ENCODE measurements at regions not wholly inside any gene's neighbourhood (a gene's known extent, or its start where the extent isn't known, plus 50 kb on each side); places are given as distances from the start of the nearest gene placed in this dataset.
"Not testable (repeated sequence)": the region's sequence is repeated elsewhere in the genome, so short reads cannot be mapped to it uniquely, and the experiment has no call there.

DNA sequence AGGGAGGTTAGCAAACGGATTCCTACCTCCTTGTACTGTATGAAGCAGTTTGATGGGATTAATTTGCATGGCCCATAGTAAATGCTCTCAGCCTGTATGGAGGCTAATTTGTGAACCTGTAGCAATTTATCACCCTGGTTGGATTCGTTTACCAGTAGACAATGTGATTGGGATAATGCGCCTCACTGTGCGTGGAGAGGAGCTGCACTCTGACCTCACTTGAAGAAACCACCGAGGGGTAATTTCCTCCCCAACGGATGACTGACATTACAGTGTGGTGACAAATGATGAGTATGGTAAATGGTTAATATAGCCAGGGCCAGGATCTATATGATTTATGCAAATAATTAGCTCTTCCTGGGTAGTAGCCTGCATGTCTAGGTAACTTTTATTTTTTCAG, 479.1 kb upstream of the RBFOX1 start:
- DNase-seq (ENCODE audit: low read depth), result no peak

DNA sequence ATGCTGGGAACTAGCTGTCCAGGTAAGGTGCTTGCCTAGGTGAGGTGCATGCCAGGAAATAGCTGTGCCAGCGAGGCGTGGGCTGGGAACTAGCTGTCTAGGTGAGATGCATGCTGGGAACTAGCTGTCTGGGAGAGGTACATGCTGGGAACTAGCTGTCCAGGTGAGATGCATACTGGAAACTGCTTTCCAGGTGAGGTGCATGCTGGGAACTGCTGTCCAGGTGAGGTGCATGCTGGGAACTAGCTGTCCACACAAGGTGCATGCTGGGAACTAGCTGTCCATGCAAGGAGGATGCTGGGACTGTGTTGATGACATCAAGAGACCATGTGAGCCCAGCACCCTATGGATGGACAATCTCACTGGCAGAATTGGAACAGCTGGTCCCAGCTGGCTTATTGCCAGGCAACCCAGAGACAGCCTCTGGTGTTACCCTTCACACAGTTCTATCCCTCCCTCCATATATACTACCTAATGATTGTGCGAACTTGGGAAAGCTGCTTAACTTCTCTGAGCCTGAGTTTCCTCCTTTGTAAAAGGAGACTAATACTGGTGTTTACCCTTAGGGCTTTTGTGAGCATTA, 479.9 kb upstream of the RBFOX1 start:
- no peak for DNase-seq (ENCODE audit: low read depth)

DNA sequence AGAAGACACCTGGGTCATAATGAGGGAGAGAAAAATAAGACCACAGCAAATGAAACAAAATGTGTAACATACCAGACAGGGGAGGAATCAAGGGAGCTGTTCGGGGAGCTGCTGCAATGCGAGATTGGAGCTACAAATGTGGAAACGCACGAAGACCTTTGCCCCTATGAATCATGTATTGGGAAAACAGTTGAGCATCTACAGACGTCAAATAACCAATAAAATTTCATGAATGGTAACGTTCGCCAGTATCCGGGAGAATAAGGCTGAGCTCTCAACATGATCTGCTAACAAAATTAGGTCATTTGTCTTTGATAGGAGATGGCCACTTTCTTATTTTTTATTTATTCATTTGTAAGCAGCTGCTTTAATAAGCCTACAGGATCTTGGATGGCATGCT, 486.2 kb upstream of the RBFOX1 start:
- DNase-seq (ENCODE audit: low read depth), result no peak

DNA sequence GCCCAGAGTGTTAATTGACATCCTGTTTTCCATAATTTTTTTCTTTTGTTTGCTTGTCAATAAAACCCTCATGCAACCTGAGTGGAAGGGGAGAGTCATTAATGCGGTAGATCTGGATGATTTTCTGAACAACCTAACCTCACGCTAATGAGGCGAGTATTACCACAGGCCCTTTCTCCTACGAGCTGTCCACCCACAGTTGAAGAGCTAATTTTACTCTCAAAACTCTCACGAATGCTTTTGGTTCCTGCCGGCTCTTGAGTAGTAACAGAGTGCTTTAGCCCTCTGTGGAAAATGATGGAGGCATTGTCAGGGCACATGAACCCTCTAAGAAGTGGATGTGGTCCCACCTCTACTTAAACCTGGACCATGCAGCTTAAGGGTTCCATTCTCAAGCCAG, 491.3 kb upstream of the RBFOX1 start:
- no peak for DNase-seq (ENCODE audit: low read depth)

DNA sequence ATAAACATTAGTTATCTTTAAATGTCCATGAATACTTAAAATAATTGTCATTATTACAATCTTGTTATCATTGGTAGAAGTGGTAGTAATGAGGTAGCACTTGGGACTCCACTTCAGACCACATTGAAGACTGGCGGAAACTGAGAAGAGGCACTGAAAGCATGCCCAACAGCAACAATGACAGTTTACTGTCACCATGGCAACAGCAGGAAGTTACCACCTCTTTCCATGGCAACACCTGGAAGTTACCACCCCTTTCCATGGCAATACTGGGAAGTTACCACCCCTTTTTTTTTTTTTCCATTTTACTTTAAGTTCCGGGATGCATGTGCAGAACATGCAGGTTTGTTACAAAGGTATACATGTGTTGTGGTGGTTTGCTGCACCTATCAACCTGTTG, 494.9 kb upstream of the RBFOX1 start:
- DNase-seq (ENCODE audit: low read depth), result no peak

DNA sequence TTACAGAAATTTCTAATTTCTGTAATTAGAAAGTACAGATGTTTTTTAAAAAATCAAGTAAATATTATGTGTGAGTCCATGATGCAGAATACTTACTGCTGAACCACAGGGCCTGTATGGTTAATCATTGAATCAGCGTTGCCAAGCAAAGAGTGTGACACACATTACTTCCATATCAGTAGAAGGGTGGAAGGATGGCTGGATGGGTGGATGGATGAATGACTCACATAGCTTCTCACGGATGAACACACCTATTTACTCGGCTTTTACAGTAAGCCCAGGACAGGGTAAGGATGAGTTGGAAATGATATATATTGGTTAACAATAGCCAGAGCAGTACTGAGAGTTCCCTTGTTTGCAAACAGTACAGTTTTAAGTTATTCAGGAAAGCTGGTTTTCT, 495.9 kb upstream of the RBFOX1 start:
- no peak for DNase-seq (ENCODE audit: low read depth)

DNA sequence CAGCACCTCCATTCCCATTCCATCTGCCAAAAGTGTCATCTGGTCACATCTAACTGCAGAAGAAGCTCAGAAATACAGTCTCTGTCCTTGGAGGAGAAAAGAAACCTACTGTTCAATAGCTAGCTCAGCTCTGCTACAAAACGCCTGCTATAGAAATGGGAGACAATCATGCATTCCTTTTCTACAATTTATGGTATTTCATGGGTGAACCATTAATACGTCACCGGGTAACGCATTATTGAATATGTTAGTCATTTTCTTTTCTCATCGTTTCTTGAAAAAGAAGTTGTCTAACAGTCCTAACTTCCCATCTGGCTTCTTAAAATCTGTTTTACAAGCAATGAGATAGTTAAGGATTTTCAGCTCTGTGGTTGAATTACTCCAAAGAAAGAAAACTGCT, 496.7 kb upstream of the RBFOX1 start:
- no peak for DNase-seq (ENCODE audit: low read depth)

DNA sequence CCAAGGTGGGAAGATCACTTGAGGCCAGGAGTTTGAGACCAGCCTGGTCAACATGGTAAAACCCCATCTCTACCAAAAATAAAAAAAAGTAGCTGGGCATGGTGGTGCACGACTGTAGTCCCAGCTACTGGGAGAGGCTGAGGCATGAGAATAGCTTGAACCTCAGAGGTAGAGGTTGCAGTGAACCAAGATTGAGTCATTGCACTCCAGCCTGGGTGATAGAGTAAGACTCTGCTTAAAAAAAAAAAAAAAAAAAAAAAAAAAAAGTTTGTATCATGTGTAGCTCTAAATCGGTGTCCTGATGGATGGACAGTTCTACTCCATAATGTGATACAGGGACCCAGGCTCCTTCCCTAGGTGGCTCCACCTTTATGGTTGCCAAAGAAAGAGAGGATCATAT, 497.1 kb upstream of the RBFOX1 start:
- DNase-seq (ENCODE audit: low read depth), result no peak

DNA sequence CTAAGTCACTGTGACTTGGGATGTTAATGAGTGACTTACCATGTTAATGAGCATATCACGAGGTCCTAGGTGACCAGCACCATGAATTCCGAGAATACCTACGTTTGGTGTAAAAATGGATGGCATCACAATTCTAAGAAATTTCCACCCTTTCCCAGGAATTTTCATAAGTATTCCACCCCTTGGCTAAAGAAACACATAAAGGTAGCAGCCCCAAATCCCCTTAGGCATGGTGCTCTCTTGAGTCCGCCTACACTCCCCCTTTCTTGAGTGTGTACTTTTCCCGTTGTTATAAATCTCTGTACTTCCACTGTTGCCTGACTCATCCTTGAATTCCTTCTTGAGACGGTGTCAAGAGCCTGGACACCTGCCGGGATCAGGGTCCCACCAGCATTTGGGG, 504.0 kb upstream of the RBFOX1 start:
- DNase-seq (ENCODE audit: low read depth), result no peak

DNA sequence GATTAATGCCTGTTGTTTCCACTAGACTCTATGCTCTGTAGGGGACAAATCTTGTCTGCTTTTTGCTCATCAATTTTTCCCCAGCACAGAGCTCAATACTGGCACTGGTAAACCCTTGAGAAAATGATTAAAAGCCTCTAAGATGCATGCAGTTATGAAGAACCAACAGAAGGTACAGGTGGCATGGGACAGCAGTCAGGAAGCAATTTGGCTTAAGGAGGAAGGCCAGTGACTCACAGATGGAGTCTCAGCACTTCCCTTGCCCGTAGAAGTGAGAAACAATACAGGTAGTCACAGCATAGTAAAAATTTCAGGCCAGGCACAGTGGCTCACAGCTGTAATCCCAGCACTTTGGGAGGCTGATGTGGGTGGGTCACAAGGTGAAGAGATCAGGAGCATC, 504.7 kb upstream of the RBFOX1 start:
- no peak for DNase-seq (ENCODE audit: low read depth)

DNA sequence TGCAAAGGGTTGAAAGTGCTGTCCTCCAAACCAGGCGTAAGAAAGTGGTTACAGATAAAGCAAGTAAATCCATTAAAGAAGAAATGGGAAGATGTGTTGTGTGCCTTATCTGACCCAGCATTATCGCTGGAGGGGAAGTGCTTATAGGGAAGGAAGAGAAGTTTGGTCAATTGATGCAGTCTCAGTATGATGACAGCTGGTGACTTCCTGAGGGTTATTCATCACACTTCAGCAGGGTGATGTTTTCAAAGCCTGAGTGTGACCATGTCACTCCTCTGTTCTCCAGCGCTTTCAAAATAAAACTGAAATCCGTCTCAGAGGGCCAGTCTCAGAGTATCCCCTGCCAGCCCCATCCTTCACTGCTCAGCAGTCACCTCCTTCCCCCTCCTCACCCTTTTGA, 505.4 kb upstream of the RBFOX1 start:
- no peak for DNase-seq (ENCODE audit: low read depth)

DNA sequence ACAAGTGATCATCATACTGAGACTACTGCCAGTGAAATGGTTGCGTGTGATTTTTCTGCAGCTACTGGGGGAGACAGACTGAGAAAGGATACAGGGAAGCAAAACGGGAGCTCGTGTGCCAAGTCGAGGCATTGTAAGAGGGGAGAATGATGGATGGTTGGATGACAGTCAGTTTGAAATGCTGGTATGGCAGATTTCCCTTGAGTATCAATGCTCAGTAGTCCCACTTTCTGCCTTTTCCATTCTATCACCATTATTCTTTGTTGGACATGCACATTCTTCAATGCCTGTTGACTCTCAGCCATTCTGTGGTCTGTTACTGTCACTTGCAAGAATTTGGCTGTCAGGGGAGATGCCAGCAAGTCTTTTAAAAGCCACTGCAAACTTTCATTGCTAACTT, 510.6 kb upstream of the RBFOX1 start:
- DNase-seq (ENCODE audit: low read depth), result no peak

DNA sequence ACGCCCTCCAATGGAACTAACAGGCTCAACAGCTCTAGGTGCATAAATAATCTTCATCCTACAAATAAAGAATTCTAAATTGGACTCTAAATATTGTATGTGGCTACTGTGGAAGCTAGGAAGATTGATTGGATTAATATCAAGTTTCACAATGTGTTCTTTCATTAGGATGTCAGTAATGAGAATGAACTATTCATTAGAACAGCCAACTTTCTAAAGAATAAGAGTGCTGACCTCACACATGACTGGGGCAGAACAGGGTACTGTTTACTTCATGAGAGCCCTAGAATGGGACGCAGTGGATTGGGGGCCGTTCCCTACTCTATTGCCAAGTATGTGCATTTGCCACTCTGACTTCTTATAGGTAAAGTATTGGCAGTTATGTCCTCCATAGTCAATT, 528.2 kb upstream of the RBFOX1 start:
- DNase-seq (ENCODE audit: low read depth), result no peak

DNA sequence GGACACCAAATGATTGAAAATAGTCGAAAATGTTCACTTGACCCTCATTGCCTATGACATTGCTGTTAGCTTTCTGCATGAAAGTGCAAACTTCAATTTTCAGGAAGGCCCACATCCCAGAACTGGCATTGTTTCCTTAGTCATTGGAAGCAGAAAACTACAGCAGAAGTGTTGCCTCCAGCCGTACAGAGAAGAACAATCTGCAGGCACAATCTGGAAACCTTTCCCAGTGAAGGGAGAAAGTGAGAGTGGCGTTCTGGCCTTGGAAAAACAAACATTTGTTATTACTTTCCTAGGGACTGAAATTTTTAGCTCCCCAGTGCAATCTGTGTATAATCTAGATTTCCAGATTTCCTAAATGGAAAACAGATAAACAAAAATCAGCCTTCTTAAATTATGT, 529.5 kb upstream of the RBFOX1 start:
- DNase-seq (ENCODE audit: low read depth), result no peak

DNA sequence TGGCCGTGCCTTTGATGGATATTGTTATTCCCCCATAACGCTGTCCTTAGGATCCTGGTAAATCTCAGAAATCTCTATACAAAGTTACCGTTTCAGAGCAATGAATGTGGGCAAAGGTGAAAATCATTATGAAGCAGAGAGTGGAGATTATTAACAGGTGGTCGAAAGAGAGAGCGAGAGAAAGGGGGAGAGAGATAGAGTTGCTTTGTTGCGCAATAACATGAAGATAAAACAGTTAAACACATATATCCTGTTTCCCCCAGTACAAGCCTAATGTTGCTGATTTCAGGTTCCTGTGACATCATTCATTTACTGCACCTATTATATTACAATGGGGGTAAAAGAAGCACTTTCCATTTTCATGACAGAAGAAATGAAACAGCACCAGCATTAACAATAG, 535.4 kb upstream of the RBFOX1 start:
- DNase-seq (ENCODE audit: low read depth), result no peak

DNA sequence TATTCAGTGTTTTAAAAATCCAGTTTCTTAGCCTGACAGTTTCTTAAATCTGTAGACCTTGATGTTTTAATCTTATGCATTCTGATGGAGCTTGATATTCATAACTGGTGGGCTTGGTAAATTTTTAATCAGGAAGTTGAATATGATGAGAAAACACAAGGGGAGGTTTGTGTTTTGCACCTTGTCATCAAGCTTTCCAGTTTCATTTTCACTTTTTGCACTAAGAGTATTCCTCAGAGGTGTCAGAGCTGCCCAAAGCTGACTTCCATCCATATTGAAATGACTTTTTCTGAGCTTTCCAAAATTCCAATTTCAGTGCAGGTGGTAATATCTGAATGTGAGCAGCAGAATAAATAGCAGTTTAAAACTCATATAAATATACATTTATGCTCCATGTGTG, 555.0 kb upstream of the RBFOX1 start:
- DNase-seq (ENCODE audit: low read depth), result no peak

DNA sequence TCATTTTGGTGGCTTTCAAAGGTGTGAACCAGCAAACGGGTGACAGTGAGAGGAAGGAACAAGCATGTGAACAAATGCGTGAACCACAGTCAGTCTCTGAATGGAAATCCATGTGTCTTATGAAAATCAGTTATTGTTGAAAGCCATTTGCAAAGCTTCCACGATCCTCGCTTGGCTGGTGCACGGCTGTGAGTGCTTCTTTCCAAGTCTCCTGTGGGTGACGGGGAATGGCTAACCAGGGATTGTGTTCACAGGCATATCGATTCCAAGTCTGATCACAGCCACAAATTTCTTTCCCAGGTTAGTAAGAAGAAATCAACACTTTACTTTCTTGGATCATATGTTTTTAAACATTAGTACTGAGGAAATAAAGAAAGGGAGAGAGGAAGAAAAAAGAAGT, 556.9 kb upstream of the RBFOX1 start:
- DNase-seq (ENCODE audit: low read depth), result no peak

DNA sequence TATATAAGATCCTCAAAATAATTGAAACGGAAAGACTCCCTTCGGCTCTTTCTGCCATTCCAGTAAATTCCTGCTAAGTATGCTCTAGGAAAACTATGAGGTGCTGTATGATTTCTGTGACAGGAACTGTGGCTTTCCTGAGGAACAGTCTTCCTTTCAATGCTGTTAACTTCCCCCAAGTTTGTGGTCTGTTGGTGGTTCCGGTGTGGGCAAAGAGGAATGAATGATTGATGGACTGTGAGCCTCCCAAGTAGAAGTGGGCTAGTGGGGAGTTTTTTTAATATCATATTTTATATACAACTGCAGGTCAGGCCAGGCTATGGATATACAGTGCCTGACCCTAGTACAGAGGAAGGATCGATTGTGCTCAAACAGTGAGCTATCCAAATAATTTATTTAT, 560.7 kb upstream of the RBFOX1 start:
- no peak for DNase-seq (ENCODE audit: low read depth)

DNA sequence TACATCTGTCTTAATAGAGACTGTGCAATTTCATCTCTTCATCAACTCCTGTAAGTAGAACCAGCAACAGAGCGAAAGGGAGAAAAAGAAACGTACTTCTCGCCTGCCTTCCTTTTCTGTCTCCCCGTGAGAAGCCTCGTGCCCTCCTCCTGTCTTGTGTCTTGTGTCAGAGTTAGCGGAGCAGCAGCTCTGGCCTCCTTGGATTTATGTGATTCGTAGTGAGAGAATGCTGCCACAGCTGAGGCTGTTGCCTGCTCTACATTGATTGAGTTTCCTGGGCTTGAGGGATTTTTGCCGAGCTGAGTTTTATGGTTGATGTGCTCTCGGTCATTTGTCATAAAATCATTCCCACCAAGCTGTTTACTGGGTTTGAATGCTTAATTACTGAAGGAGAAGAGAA, 579.1 kb upstream of the RBFOX1 start:
- DNase-seq (ENCODE audit: low read depth), result no peak

DNA sequence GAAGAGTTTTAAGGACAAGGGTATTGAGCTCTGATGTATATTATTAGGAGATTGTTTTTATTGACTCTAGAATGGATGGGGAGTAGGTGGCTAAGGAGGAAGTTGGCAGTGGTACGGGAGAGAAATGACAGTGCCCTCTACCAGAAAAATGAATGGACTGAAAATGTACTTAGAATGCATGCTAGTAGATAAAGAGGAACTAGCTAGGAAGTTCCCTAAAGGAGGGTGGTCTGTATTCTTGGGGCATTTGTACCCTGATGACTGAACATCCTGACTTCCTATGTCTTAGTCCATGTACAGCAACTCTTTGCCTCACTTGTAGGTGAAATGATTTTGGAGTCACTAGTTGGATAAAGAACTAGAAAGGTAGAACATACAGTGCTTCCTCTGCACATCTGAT, 581.5 kb upstream of the RBFOX1 start:
- no peak for DNase-seq (ENCODE audit: low read depth)

DNA sequence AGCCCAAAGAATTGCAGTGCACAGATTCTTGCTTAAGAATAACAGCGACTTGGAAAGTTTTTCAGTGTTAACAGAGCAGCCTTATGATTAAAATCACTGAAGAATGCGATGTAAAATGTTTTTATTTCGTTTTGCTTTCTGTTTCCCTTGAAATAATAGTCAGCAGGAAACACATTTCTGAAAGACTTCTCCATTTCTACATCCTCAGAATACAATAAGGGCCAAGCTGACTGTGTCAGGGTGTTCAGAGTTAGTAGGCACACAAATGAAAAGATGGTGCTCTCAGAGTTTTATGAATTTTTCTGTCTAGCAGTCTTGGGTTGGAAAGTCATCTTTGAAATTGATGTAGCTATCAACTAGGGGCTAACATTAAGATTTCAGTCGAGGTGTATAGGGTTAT, 582.9 kb upstream of the RBFOX1 start:
- no peak for DNase-seq (ENCODE audit: low read depth)

DNA sequence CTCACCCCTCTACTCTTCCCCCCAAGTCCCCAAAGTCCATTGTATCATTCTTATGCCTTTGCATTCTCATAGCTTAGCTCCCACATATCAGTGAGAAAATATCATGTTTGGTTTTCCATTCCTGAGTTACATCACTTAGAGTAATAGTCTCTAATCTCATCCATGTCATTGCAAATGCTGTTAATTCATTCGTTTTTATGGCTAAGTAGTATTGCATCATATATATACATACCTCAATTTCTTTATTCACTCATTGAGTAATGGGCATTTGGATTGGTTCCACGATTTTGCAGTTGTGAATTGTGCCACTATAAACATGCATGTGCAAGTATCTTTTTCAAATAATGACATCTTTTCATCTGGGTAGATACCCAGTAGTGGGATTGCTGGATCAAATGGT, 596.3 kb upstream of the RBFOX1 start:
- DNase-seq (ENCODE audit: low read depth), result not testable (repeated sequence)

DNA sequence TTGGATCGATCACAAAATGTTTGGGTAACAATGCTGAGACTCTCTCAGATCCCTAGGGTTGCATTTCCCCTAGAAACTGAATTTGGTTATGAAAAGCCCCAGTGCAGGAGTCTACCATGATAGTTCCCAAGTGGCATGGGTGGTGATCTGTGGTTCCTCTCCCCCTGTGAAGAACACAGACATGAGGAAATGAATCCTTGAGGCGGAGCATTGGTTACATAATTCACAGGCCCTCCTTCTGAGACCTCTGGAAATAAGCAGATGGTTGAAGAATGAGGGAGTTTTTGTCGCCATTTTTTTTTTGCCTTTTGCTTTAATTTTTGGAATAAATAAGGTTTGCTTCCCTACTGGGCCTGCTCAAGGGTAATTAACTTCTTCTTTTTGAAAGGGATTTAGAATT, 597.0 kb upstream of the RBFOX1 start:
- no peak for DNase-seq (ENCODE audit: low read depth)

DNA sequence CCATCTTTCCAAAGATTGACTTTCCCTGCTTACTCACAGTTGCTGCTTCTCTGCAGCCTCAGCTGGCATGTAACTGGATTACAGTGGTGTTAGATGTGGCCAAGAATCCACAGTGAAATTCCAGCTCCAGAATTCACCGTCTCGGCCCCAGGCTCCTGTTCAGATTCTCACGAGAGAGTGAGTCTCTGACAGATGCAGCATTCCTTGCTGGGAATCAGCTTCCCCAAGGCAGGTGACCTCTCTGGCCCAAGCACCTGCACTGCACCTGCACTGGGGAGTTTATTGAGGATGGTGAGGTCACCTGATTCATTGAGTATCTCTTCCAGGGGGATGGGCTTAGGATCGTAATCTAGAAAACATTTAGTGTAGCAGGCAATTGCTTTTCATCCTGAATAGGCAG, 600.5 kb upstream of the RBFOX1 start:
- no peak for DNase-seq (ENCODE audit: low read depth)

DNA sequence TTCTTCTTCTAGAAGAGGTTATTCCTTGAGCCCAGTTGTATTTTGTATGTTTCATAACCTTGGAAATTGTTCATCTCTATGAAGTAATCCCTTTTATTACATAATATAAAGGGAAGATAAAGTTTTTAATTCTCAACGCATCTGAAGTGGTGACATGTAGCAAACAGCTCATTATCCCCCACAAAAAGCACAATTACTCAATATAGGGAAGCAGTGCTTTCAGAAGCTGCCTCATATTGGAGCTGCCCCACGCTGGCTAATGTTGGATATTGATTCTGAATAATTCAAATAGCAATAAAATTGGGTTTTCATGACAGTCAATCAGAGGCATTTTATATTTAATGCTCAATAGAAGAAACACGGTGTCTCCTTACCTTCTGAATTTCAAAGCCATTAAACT, 604.3 kb upstream of the RBFOX1 start:
- no peak for DNase-seq (ENCODE audit: low read depth)

Data from non-pigmented ciliary epithelial cell (primary cell).